Fibroblast of skin of left biceps (primary cell): ENCODE measurements at regions not wholly inside any gene's neighbourhood (a gene's known extent, or its start where the extent isn't known, plus 50 kb on each side); places are given as distances from the start of the nearest gene placed in this dataset.
"Not testable (repeated sequence)": the region's sequence is repeated elsewhere in the genome, so short reads cannot be mapped to it uniquely, and the experiment has no call there.

Experiments
- DNase-seq, 2 experiments: peaks; one replicate each; pipeline ENCODE4 v3.0.0-alpha.2; 2013; ENCODE audit warnings: low read depth in 2 of 2

DNA sequence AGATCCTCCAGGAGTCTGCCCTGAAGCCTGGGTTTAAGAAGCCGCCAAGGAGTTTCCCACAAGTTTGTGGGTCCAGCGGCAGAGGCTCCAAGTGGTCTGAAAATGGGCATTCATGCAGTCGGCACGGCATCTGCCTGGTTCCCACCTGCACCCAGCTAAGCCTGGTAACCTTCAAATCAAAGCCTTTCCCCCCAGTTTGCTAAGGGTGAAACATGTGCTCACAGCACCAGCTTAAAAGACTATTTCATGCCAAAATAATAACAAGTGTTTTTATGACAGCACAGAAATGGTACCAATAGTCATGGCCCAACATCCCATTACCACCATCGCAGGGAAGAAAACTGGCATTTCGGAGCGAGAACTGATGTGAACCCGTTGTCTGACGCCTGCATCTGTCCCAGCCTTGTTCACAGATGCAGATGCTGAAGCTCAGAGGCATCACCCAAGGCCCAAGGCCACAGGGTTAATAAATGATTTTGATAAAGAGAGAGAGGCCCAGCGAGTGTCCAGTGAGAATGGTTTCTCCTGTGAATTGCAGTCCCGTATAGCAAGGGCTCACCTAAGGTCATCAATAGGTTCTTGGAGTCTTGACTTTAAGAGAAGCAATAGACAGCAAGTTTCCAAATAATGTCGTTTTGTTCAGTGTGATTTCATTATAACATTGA lies 188.0 kb upstream of the TPM1 start:
- no peak for DNase-seq

DNA sequence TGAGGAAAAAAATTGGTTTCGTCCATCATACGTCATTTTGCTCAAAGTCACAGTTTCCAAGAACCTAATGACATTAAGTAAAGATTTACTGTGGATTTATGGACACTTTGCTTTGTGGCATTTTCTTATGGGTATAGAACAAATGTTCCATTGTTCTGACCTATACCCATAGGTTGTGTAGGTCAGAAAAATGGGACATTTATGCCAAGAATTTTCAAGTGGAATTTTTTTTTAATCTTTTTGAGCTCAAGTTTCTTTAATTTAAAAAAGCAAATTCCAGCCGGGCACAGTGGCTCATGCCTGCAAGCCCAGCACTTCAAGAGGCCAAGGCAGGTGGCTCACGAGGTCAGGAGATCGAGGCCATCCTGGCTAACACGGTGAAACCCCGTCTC lies 187.5 kb upstream of the TPM1 start:
- DNase-seq = no peak

DNA sequence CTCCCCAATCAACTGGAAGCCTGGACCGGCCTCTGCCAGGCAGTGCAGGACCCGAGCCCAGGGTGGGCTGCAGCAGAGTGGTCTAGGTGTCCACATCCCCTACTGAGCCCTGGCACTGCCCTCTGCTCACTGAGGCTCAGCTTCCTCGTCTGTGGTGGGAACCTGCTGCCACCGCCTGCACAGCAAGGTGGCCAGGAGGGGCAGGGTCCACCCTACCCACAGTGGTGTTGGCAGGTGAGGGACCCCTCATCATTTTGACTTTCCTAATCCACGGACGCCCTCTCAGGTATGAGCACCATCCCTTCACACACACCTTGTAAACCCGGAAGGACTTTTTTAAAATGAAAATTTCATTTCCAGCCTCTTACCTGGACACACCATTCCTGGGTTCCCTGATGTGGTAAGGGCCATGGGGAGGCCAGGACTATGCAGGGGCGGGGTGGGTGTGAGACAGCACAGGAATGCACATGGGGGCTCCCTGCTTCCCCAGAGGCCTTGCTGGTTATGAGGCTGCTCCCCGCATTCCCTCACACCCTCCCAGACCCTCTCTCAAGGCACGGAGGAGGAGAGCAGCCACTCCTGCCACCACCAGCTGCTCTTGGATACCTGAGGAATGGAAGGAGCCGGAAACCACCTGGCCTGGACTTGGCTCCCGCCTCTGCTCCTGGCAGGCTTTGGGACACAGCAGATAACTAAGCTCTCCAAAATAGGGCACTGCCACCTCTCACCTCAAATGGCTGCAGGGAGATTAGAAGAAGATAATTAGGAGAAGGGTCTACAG lies 185.9 kb upstream of the TPM1 start:
- no peak for DNase-seq

DNA sequence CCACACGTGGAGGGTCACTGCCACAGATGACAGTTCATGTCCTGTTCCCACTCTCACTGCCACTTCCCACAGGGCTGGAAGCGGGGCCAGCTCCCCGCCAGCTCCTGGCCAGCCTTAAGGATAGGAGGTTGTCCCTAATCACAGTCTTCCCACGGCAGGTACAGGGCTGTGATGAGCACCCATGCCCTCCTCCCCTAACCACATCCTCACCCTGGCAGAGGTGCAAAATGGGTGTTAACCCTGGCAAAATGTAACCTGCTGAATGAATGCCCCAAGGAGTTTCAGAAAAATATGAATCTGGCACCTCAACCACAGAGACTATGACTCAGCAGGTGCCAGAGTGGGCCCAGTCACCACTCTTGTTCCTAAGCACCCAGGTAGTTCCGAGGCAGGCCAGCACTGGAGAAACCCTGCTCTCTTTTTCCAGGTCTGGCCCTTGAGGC lies 185.1 kb upstream of the TPM1 start:
- DNase-seq = no peak

DNA sequence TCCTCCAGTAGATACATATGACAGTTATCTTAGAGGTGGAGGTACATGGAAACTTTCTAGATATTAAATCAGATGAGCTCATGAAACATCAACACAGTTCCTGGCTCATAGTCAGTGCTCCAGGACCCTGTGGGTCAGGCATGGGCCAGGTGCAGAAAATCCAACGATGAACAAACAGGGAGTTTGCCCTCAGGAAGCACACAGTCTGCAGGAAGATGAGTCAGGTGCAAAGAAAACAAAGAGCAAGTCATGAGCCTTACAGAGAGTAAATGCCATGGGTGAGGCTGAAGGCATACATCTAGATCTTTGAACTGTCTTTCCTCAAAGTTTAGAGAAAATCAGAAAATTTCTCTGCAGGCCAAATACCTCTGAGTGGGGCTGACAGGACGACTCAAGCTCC lies 184.2 kb upstream of the TPM1 start:
- no peak for DNase-seq

DNA sequence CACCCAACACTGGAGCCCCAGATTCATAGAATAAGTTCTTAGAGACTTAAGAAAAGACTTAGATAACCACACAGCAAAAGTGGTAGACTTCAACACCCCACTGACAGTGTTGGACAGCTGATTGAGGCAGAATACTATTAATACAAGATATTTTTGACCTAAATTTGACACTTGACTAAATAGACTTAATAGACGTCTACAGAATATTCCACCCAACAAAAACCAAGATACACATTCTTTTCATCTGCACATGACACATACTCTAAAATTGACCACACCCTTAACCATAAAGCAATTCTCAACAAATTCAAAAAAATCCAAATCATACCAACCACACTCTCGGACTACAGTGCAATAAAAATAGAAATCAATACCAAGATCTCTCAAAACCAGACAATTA lies 179.8 kb upstream of the TPM1 start:
- DNase-seq = no peak

DNA sequence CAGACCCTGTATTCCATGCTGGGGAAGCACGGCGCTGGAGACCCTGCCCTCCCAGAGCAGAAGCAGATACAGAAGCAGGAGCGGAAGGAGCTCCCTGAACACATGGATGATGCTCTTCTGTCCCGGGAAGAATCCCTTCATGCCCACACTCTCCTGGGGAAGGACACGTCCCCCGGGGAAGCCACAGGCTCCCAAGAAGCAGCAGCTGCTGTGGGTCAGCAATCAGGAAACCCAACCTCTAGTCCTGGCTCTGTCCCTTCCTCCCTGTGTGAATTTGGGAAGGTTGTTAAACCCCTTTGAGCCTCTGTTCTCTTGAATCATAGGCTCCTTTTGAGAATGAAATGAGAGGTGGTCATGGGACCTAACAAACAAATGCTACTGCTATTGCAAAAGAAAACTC lies 176.2 kb upstream of the TPM1 start:
- DNase-seq = no peak

DNA sequence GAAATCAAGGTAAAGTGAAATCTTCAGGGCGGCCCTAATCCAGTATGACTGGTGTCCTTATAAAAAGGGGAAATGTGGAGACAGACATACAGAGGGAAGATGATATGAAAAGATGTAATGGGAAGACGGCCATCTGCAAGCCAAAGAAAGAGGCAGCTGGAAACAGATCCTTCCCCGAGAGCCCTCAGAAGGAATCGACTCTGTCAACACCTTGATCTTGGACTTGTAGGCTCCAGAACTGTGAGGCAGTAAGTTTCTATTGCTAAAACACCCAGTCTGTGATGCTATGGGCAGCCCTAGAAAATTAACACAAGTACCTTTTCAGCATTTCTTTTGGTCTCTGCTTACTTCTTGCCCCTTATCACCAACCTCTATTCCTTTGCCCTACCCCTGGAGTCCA lies 174.7 kb upstream of the TPM1 start:
- no peak for DNase-seq

DNA sequence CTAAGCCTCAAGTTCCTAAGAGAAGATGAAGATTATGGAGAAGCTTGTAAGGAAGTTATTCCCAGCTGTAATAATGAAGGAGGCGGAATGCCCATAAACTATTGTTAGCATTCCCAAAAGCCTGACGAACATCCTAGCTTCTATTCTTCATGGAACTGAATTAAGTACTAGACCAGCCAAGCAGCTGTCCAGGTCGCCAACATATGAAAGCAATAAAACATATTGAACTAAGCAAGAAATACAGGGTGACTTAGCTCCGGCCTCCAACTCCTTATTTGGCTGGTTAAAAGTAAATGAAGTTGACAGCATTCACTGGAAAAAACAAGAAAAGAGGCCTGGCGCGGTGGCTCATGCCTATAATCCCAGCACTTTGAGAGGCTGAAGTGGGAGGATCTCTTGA lies 174.0 kb upstream of the TPM1 start:
- peak; percentile 51 to 54 for DNase-seq

DNA sequence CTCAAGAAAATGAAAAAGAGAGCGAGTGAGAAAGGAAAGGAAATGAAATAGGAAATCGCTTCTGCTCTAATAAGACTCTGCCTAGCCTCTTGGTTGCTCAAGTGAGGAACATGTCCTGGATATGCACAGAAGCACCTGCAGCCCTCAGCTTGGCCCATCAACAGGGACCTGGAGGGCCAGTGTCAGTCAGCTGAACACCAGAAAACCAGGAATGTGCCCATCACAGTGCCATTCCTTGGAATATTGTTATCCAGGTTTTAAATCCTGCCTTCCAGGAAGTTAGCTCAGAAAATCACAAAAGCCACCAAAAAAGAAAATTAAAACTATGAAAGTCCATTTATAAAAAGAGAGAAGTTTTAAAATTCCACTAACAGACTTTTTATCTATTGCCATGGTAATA lies 173.4 kb upstream of the TPM1 start:
- DNase-seq = no peak

DNA sequence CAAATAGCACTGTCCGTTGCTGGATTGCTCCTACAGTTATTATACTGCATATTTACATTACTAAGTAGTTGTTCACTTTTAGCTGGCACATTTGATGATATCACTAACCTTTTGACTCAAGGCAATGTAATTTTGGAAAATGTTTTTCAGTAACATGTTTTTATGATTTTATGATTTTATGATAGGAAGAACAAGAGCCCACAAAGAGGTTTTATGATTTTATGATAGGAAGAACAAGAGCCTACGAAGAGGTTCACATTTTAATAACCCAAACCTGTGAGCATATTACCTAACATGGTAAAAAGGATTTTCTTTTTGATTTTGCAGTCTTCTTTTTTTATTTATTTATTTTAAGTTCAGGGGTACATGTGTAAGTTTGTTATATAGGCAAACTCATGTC lies 172.3 kb upstream of the TPM1 start:
- no peak for DNase-seq

DNA sequence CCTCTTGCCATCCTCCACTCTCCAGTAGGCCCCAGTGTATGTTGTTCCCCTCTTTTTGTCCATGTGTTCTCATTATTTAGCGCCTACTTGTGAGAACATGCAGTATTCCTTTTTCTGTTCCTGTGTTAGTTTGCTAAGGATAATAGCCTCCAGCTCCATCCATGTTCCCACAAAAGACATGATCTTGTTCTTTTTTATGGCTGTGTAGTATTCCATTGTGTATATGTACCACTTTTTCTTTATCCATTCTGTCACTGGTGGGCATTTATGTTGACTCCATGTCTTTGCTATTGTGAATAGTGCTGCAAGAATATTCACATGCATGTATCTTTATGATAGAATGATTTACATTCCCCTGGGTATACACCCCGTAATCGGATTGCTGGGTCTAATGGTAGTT lies 171.8 kb upstream of the TPM1 start:
- DNase-seq = not testable (repeated sequence)

DNA sequence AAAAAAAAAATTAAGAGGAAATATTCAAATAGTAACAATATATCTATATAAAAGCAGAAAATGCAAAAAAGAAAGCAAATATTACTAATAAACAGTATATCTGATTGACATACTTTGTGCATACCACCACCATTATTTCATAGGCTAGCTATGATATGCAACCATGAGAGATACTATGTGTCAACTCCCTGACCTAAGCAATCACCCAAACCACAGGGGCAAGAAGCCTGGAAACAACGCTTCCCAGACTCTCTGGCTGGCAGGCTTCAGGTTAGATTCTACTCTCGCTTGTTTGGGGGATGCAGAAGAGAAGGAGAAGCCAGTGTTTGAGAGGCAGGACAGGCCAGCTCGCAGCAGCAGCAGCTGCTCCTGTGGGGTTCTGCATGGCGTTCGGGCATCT lies 169.3 kb upstream of the TPM1 start:
- DNase-seq = no peak

DNA sequence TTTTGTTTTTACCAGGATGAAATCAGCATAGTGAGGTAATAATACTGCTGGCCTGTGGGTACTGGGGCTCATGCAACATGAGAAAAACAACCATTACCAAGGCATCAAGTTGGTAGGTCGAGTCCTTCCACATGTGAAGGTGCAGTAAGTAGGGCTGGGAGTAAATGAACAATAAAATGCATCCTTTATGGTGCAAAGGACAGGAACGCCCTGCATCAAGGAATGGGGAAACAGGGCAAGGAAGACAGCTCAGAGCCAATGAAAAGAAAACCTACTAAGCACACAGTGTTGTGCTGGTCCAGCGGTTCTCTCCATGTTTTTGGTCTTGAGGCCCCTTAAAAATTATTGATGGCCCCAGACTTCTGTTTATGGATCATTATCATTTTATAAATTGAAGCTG lies 168.5 kb upstream of the TPM1 start:
- DNase-seq = no peak

DNA sequence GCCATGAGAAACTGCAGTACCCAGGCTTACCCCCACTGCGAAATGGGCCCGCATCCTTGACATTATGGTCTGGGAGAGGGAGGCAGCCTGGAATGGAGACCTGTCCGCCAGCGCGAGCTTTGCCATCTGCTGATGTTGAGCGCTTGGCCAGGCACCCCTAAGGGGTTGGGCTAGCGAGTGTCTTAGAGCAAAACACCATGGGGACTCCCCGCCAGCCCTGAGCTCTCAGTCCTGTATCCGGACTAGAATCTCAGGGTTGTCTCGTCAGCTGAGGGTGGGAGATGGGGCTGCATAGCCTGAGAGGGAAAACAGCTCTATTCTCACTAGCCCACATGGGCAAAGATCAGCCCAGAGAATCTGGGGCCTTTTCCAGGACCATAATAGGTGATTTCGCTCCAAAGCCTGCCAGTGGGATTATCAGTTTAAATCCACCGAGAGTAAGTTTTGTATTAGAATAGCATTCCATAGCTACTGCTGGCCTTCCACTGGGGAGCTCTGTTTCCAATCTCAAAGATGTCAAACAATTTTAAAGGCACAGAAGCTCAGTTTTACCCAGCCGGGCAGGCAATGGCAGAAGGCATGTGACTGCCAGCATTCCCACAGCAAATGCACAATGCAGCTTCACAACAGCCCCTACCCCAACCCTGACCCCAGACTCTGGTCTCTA lies 167.5 kb upstream of the TPM1 start:
- DNase-seq = no peak

DNA sequence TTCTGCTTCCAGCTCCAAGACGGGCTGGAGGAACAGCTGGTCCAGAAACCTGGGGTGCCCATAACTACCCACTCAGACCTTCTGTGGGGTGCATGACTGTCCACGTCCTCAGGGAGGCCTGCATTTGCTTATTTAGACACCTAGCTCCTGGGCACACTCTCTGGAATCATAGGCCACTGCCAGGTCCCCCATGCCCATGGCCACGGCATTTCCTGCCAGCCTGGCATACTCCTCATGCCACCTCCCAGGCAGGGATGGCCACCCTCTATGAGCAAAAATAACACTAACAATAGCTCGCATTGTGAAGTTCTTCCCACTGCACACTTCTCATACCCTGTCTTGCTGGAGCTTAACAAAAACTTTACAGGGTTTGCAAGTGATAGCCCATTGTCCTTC lies 166.9 kb upstream of the TPM1 start:
- no peak for DNase-seq

DNA sequence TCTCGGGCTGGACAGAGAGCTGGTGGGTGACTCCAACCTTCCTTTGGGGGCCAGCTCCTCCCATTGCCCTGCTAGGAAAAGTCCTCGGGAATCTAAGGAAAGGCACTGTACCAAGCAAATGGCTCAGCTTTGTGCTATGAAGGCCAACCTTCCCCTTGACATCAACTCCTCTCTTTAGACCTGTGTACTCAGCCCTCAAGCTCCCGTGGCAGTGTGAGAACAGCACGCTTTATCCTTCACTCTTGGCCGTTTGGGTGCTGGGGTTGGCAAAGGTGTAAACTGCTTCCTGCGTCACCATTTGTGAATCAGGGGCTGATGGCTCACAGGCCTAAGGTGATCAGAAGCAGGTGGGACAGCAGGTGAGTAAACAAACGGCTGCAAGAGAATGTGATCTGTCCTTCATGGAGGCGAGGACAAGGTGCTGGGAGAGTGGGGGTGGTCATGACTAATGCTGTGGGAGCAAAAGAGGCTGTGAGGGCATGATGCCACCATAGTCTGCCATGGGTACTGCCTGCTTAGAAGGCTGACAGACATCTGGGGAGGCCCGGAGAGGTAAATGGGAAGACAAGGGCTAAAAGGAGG lies 165.2 kb upstream of the TPM1 start:
- DNase-seq = no peak

DNA sequence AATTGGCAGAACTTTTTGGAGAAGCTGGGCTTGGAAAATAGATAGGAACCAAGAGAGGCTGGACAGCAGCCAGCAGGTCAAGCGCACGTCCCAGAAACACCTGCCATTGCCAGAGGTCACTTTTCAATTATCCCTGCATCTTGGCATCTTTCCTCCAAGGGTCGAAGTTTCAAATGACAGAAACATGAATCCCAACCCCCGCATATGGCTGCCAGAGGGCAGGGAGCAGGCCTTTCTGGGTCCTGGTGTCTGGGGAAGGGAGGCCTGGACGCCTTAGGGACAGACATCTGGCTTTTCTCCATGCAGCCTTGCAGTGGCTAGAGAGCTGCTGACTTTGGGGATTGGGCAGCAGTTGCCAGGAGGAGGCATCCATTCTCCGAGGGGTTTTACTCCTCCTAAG lies 164.5 kb upstream of the TPM1 start:
- DNase-seq = no peak

DNA sequence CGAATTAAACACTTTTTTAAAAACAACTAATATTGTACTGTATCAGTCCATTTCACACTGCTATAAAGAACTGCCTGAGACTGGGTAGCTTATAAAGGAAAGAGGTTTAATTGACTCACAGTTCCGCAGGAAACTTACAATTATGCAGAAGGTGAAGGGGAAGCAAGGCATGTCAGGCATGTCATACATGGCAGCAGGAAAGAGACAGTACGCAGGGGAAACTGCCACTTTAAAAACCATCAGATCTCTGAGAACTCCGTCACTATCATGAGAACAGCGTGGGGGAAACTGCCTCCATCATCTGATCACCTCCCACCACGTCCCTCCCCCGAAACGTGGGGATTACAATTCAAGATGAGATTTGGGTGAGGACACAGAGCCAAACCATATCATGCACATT lies 162.8 kb upstream of the TPM1 start:
- DNase-seq = no peak

DNA sequence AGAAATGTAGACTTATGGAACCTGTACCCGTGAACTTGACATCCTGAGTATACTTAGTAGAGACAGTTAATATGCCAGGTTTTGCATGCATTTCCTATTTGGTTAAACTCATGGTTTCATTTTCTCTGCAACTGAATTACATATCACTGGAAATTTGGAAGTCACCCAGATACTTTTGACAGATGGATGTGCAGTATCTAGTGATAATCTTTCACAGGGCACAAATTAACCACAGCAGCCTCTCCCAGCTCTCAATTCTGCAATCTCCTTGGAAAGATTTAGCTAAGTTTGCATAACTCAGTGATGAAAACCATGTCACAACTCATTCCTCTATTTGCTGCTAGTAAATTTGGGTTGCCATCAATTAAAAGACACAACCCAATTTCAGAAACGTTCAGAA lies 162.3 kb upstream of the TPM1 start:
- DNase-seq = peak; percentile 74 to 79

DNA sequence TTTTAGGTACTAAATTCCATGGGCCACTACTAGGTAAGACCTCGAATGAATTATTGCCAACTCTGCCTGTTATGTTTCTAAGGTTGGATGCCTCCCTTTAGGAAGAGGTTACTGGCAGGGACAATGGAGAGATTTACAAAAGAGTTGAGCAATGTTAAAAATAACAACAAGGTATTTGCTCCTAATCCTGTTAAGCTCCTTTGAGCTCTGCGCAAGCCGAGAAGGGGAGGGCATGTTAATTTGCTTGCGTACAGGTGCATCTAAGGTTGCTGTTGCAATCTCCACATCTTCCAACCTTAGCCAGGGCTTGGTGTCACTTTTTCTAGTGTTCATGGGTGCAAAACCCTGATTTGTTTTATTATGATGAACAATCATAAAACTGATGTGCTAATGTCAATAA lies 161.5 kb upstream of the TPM1 start:
- no peak for DNase-seq

DNA sequence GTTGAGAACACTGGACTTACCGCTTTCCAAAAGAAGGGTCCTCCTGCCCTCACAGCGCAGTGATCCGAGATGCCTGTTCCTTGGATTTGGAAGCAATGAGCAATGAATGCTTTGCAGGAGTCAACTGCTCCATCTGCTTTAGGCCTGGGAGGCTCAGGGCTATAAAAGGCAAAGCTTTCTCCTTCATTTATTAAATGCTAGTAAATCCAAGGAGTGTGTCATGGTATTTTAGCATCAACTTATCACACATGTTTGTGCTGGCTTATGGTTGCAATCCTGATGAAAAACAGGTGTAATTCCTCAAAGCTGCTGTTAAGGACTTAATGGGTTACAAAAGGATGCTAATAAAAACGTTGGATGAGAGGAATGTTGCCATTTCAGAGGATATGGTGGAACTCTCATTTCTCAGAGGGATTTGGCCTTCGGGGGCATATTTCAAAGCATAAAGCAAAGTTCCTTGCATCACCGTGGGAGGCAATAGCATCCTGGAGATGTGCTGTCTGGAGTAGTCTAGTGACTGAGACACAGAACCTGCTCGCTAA lies 158.5 kb upstream of the TPM1 start:
- DNase-seq = peak; percentile 96 to 98
